ENCODE measurements at regions not wholly inside any gene's neighbourhood (a gene's known extent, or its start where the extent isn't known, plus 50 kb on each side); places are given as distances from the start of the nearest gene placed in this dataset.

- no peak for TF ChIP-seq CTCF (IDR thresholded peaks at IDR 0.05; ENCODE audit: insufficient read depth in 1 of 2, low read depth in 1 of 2, low read length in 1 of 2, severe bottlenecking in 1 of 2, unreplicated experiment in 1 of 2)
- ChIA-PET CTCF (no interaction called here), POLR2A (no interaction called here)
- Histone ChIP-seq H3K27me3 (replicated peaks; ENCODE audit: control insufficient read depth, insufficient read depth, low read length) (0 out of 2 replicates have a peak, but pooled peaks cover 2% of the 10 kb centered on the region), H3K9me3 (no peaks in the 10 kb centered on the region), H3K36me3 (ENCODE audit: control insufficient read depth, insufficient read depth, low read length) (no peaks in the 10 kb centered on the region), H3K4me3 (ENCODE audit: low read depth, low read length) (no peak overlapping the region), H3K4me1 (no peaks in the 10 kb centered on the region)
- no TSS peak for BruUV-seq (replicated peaks)
- intact Hi-C loops (cut with micrococcal nuclease; ENCODE audit: unreplicated experiment): no loop called here
- Mint-ChIP-seq H3K27ac (ENCODE audit: unreplicated experiment) (no peak overlapping the region), H3K9me3 (ENCODE audit: unreplicated experiment) (no peaks in the 10 kb centered on the region), H3K4me1 (ENCODE audit: low read depth, unreplicated experiment) (no peaks in the 10 kb centered on the region), H3K36me3 (ENCODE audit: insufficient read depth, unreplicated experiment) (no peaks in the 10 kb centered on the region), H3K27me3 (ENCODE audit: insufficient read depth, unreplicated experiment) (peaks cover 16% of the 10 kb centered on the region), H3K4me3 (ENCODE audit: unreplicated experiment) (no peak overlapping the region)
- no peak for DNase-seq
These were observed 77.2 kb downstream of the GLI2 start for GRCh38 chr2:120812866-120813265.

- H3K36me3 ChIP-seq (ENCODE audit: control insufficient read depth, insufficient read depth, low read length): no peaks in the 10 kb centered on the region
- Mint-ChIP-seq H3K9me3 (ENCODE audit: unreplicated experiment) (no peaks in the 10 kb centered on the region), H3K27ac (ENCODE audit: unreplicated experiment) (no peak overlapping the region), H3K36me3 (ENCODE audit: insufficient read depth, unreplicated experiment) (no peaks in the 10 kb centered on the region), H3K27me3 (ENCODE audit: insufficient read depth, unreplicated experiment) (peaks cover 16% of the 10 kb centered on the region), H3K4me1 (ENCODE audit: low read depth, unreplicated experiment) (no peaks in the 10 kb centered on the region), H3K4me3 (ENCODE audit: unreplicated experiment) (no peak overlapping the region)
- TF ChIP-seq CTCF (IDR thresholded peaks at IDR 0.05; ENCODE audit: insufficient read depth in 1 of 2, low read depth in 1 of 2, low read length in 1 of 2, severe bottlenecking in 1 of 2, unreplicated experiment in 1 of 2): no peak
- intact Hi-C loops (cut with micrococcal nuclease; ENCODE audit: unreplicated experiment): no loop called here
- 0 out of 2 replicates have a peak, but pooled peaks cover 2% of the 10 kb centered on the region for H3K27me3 ChIP-seq (replicated peaks; ENCODE audit: control insufficient read depth, insufficient read depth, low read length)
- H3K4me1 ChIP-seq: no peaks in the 10 kb centered on the region
- CTCF ChIA-PET: no interaction called here
- H3K4me3 ChIP-seq (ENCODE audit: low read depth, low read length): no peak overlapping the region
- POLR2A ChIA-PET: no interaction called here
- no TSS peak for BruUV-seq (replicated peaks)
- no peak for DNase-seq
- no peaks in the 10 kb centered on the region for H3K9me3 ChIP-seq
These were observed 78.7 kb downstream of the GLI2 start for GRCh38 chr2:120814352-120814751.

GRCh38 chr2:120815292-120815691 is 79.6 kb downstream of the GLI2 start:
- H3K27me3 Mint-ChIP-seq (ENCODE audit: insufficient read depth, unreplicated experiment): peaks cover 16% of the 10 kb centered on the region
- H3K4me1 ChIP-seq: no peaks in the 10 kb centered on the region
- POLR2A ChIA-PET: no interaction called here
- no peak overlapping the region for H3K27ac Mint-ChIP-seq (ENCODE audit: unreplicated experiment)
- no TSS peak for BruUV-seq (replicated peaks)
- H3K36me3 Mint-ChIP-seq (ENCODE audit: insufficient read depth, unreplicated experiment): no peaks in the 10 kb centered on the region
- CTCF ChIA-PET: interaction anchor here (0.8 kb wide), 1 partner anchor 265 kb away, joined by 3 read pairs; no protein-coding TSS in a partner anchor
- no peak overlapping the region for H3K4me3 Mint-ChIP-seq (ENCODE audit: unreplicated experiment)
- no peaks in the 10 kb centered on the region for H3K9me3 ChIP-seq
- no peak for TF ChIP-seq CTCF (IDR thresholded peaks at IDR 0.05; ENCODE audit: insufficient read depth in 1 of 2, low read depth in 1 of 2, low read length in 1 of 2, severe bottlenecking in 1 of 2, unreplicated experiment in 1 of 2)
- H3K36me3 ChIP-seq (ENCODE audit: control insufficient read depth, insufficient read depth, low read length): no peaks in the 10 kb centered on the region
- no peaks in the 10 kb centered on the region for H3K9me3 Mint-ChIP-seq (ENCODE audit: unreplicated experiment)
- intact Hi-C loops (cut with micrococcal nuclease; ENCODE audit: unreplicated experiment): no loop called here
- no peak overlapping the region for H3K4me3 ChIP-seq (ENCODE audit: low read depth, low read length)
- no peak for DNase-seq
- 0 out of 2 replicates have a peak, but pooled peaks cover 2% of the 10 kb centered on the region for H3K27me3 ChIP-seq (replicated peaks; ENCODE audit: control insufficient read depth, insufficient read depth, low read length)
- H3K4me1 Mint-ChIP-seq (ENCODE audit: low read depth, unreplicated experiment): no peaks in the 10 kb centered on the region

All from Caco-2 (cell line).